ENCODE measurements at regions not wholly inside any gene's neighbourhood (a gene's known extent, or its start where the extent isn't known, plus 50 kb on each side); places are given as distances from the start of the nearest gene placed in this dataset.

DNA sequence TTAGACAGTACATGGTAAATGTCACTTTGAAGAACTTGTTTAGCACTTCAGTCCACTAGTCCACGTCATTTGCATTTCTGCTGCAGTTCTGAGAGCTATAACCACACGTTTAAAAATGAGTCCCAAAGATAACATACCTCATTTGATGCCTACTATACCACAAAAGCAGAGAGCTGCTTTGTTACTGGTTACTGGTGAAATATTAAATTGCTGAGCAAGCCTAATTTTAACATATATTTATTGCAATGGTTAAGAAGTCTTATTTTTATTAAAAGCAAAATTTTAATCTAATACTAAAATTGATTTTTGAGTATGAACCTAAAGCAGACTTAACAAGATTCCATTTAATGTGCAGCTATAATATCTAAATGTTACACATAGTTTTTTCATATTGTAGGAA is 1949.7 kb upstream of the PRR20A start:
- H3K36me3 ChIP-seq: no peaks in the 10 kb centered on the region
- no peak overlapping the region for H3K27ac ChIP-seq
- H3K9me3 ChIP-seq: no peaks in the 10 kb centered on the region
- no peaks in the 10 kb centered on the region for H3K27me3 ChIP-seq
- DNase-seq: no peak
- WGBS, 2 donors: 41 to 49% methylated on average over 2 of the region's 2 CpGs
- H3K4me3 ChIP-seq: no peak overlapping the region
- TF ChIP-seq POLR2A (IDR thresholded peaks at IDR 0.05) (no peak), EP300 (IDR thresholded peaks at IDR 0.05) (no peak), POLR2AphosphoS5 (IDR thresholded peaks at IDR 0.05) (no peak)
- TF ChIP-seq, protein P1, sequence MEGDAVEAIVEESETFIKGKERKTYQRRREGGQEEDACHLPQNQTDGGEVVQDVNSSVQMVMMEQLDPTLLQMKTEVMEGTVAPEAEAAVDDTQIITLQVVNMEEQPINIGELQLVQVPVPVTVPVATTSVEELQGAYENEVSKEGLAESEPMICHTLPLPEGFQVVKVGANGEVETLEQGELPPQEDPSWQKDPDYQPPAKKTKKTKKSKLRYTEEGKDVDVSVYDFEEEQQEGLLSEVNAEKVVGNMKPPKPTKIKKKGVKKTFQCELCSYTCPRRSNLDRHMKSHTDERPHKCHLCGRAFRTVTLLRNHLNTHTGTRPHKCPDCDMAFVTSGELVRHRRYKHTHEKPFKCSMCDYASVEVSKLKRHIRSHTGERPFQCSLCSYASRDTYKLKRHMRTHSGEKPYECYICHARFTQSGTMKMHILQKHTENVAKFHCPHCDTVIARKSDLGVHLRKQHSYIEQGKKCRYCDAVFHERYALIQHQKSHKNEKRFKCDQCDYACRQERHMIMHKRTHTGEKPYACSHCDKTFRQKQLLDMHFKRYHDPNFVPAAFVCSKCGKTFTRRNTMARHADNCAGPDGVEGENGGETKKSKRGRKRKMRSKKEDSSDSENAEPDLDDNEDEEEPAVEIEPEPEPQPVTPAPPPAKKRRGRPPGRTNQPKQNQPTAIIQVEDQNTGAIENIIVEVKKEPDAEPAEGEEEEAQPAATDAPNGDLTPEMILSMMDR (IDR thresholded peaks at IDR 0.05): no peak
- no peaks in the 10 kb centered on the region for H3K4me1 ChIP-seq
- no peak for ATAC-seq (ENCODE audit: low FRiP score in 2 of 2)

DNA sequence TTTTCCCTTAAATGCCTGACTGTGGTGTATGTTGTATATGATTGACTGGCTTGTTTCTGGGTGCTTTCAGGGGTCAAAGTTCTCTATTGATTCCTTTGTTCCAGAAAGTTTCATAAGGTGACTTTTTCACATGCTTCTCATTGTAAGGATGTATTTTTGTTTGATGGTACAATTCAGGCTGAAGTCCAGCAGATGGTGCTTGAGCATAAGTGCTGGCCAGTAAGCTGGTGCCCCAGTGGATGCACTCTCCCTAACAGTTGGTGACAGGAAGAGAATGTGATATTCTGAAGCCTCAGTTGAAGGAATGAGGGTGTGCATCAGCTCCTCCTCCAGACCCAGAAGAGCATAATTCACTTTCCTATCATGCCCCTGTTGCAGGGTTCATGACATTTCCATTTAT is 1941.6 kb upstream of the PRR20A start:
- ATAC-seq (ENCODE audit: low FRiP score in 2 of 2) (no peak), DNase-seq (no peak)
- no peaks in the 10 kb centered on the region for H3K27me3 ChIP-seq
- H3K27ac ChIP-seq: no peak overlapping the region
- H3K4me1 ChIP-seq: no peaks in the 10 kb centered on the region
- no peaks in the 10 kb centered on the region for H3K36me3 ChIP-seq
- no peaks in the 10 kb centered on the region for H3K9me3 ChIP-seq
- H3K4me3 ChIP-seq: no peak overlapping the region
- no peak for TF ChIP-seq POLR2AphosphoS5 (IDR thresholded peaks at IDR 0.05)
- TF ChIP-seq, protein P1 (IDR thresholded peaks at IDR 0.05): no peak
- TF ChIP-seq POLR2A (IDR thresholded peaks at IDR 0.05): no peak
- TF ChIP-seq EP300 (IDR thresholded peaks at IDR 0.05): no peak

DNA sequence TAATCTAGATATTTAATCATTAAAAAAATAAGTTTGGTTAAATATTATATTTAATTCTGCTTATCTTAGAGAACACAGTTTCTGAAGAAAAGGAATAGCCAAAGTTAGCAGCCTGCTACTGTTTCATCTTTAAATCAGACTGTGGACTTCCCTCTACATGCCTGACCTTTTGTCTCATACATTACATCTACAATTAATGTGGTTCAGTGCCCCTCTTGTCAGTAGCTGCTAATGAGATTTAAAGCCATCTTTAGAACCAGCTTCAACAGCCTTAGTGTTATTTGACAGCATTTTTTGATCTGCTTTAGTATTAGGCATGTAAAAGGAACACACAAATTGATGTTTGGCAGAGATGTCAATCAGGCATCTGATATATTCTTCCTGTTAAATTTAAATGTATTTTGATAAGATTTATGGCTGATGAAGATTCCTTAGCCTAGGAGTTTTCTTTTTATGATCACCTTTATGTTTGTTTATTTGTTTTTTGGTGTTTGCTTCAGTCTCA is 1925.8 kb upstream of the PRR20A start:
- H3K9me3 ChIP-seq: no peaks in the 10 kb centered on the region
- no peak overlapping the region for H3K4me3 ChIP-seq
- H3K27ac ChIP-seq: no peak overlapping the region
- DNase-seq (no peak), ATAC-seq (ENCODE audit: low FRiP score in 2 of 2) (no peak)
- TF ChIP-seq POLR2A (IDR thresholded peaks at IDR 0.05): no peak
- no peak for TF ChIP-seq EP300 (IDR thresholded peaks at IDR 0.05)
- TF ChIP-seq, protein P1 (IDR thresholded peaks at IDR 0.05): no peak
- no peak for TF ChIP-seq POLR2AphosphoS5 (IDR thresholded peaks at IDR 0.05)
- no peaks in the 10 kb centered on the region for H3K27me3 ChIP-seq
- H3K4me1 ChIP-seq: no peaks in the 10 kb centered on the region
- no peaks in the 10 kb centered on the region for H3K36me3 ChIP-seq

DNA sequence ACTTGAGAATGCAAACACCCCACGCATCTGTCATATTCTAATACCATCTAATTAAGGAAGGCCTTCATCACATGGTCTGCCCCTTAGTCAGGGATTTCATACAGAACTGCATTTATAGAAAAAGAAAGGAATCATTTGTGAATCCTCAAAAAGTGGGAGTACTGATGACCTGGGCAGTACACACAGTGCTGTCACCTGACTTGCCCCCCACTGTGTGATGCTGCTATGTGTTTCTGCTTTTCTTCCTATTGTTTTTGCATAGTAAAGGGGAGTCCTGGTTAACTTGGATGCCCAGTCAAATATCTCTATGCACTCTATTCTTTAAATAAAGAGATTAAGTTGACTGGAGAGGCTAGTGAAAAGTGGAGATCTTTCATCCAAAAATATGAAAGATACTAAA is 1921.2 kb upstream of the PRR20A start:
- Histone ChIP-seq H3K36me3 (no peaks in the 10 kb centered on the region), H3K27me3 (no peaks in the 10 kb centered on the region), H3K27ac (no peak overlapping the region), H3K9me3 (no peaks in the 10 kb centered on the region), H3K4me1 (no peaks in the 10 kb centered on the region), H3K4me3 (no peak overlapping the region)
- no peak for ATAC-seq (ENCODE audit: low FRiP score in 2 of 2)
- DNase-seq: no peak
- WGBS, 2 donors: 89% methylated on average over 1 of the region's 1 CpG
- TF ChIP-seq, protein P1 (IDR thresholded peaks at IDR 0.05): no peak
- TF ChIP-seq POLR2A (IDR thresholded peaks at IDR 0.05) (no peak), POLR2AphosphoS5 (IDR thresholded peaks at IDR 0.05) (no peak), EP300 (IDR thresholded peaks at IDR 0.05) (no peak)

DNA sequence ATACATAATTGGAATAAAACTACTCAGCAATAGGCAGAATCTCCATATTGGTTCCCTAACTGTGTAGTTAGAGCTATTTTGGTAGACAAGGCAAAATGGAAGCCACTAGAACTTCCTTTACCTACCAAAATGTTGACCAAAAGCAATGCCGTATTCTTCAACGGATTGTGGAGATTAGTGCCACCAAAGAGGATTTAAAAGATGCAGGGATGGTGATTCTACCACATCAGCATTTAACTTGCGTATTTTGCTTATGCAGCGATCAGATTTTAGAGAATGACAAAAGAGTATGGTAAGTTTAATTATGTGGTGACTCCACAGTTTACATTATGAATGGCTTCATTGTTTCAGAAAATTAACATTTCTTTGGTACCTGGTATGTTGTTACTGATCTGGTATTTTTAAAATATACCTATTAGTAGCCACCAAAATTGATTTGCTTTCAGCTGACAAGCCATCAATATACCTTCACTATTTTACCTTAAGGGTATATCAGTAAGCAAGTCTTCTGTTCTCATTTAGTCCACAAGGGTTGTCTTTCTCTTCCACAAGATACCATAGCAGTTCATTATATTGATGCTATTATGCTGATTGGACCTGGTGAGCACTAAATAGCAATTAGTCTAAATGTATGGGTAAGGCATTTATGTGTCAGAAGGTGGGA is 1910.7 kb upstream of the PRR20A start:
- Histone ChIP-seq H3K4me1 (no peaks in the 10 kb centered on the region), H3K36me3 (no peaks in the 10 kb centered on the region), H3K27ac (no peak overlapping the region), H3K27me3 (no peaks in the 10 kb centered on the region), H3K4me3 (no peak overlapping the region), H3K9me3 (no peaks in the 10 kb centered on the region)
- DNase-seq (no peak), ATAC-seq (ENCODE audit: low FRiP score in 2 of 2) (no peak)
- WGBS, 2 donors: 59 to 71% methylated on average over 4 of the region's 4 CpGs
- TF ChIP-seq, protein P1 (IDR thresholded peaks at IDR 0.05): no peak
- TF ChIP-seq EP300 (IDR thresholded peaks at IDR 0.05) (no peak), POLR2A (IDR thresholded peaks at IDR 0.05) (no peak), POLR2AphosphoS5 (IDR thresholded peaks at IDR 0.05) (no peak)
